ENCODE measurements at regions not wholly inside any gene's neighbourhood (a gene's known extent, or its start where the extent isn't known, plus 50 kb on each side); places are given as distances from the start of the nearest gene placed in this dataset.

GRCh38 chr10:132994811-132995210 lies 52.4 kb upstream of the CFAP46 start:
- no peak for DNase-seq
- Mint-ChIP-seq H3K27ac (ENCODE audit: unreplicated experiment) (no peak overlapping the region), H3K27me3 (ENCODE audit: unreplicated experiment) (no peaks in the 10 kb centered on the region), H3K4me1 (ENCODE audit: low read depth, unreplicated experiment) (no peaks in the 10 kb centered on the region), H3K4me3 (ENCODE audit: low read depth, unreplicated experiment) (no peak overlapping the region), H3K36me3 (ENCODE audit: insufficient read depth, unreplicated experiment) (no peaks in the 10 kb centered on the region), H3K9me3 (ENCODE audit: low read depth, unreplicated experiment) (no peaks in the 10 kb centered on the region)
- BruUV-seq (replicated peaks), result no TSS peak
- CTCF ChIA-PET, result no interaction called here
- no peak for TF ChIP-seq CTCF (IDR thresholded peaks at IDR 0.05; ENCODE audit: unreplicated experiment)
- intact Hi-C loops (cut with micrococcal nuclease; ENCODE audit: unreplicated experiment), result no loop called here

GRCh38 chr10:132994185-132994796 lies 51.9 kb upstream of the CFAP46 start:
- H3K9me3 Mint-ChIP-seq (ENCODE audit: low read depth, unreplicated experiment), result no peaks in the 10 kb centered on the region
- CTCF ChIA-PET, result no interaction called here
- no TSS peak for BruUV-seq (replicated peaks)

GRCh38 chr10:132993271-132994184 lies 51.2 kb upstream of the CFAP46 start:
- no peaks in the 10 kb centered on the region for H3K36me3 Mint-ChIP-seq (ENCODE audit: insufficient read depth, unreplicated experiment)
- TF ChIP-seq CTCF (IDR thresholded peaks at IDR 0.05; ENCODE audit: unreplicated experiment), result no peak
- DNase-seq, result no peak
- H3K9me3 Mint-ChIP-seq (ENCODE audit: low read depth, unreplicated experiment), result no peaks in the 10 kb centered on the region
- no TSS peak for BruUV-seq (replicated peaks)
- no peaks in the 10 kb centered on the region for H3K4me1 Mint-ChIP-seq (ENCODE audit: low read depth, unreplicated experiment)
- no peak overlapping the region for H3K4me3 Mint-ChIP-seq (ENCODE audit: low read depth, unreplicated experiment)
- intact Hi-C loops (cut with micrococcal nuclease; ENCODE audit: unreplicated experiment), result no loop called here
- no peak overlapping the region for H3K27ac Mint-ChIP-seq (ENCODE audit: unreplicated experiment)
- CTCF ChIA-PET, result no interaction called here
- H3K27me3 Mint-ChIP-seq (ENCODE audit: unreplicated experiment), result no peaks in the 10 kb centered on the region

More at GRCh38 chr10:132994185-132994796, 51.9 kb upstream of the CFAP46 start:
- intact Hi-C loops (cut with micrococcal nuclease; ENCODE audit: unreplicated experiment), result no loop called here
- no peak for DNase-seq
- Mint-ChIP-seq H3K4me1 (ENCODE audit: low read depth, unreplicated experiment) (no peaks in the 10 kb centered on the region), H3K27me3 (ENCODE audit: unreplicated experiment) (no peaks in the 10 kb centered on the region), H3K27ac (ENCODE audit: unreplicated experiment) (no peak overlapping the region), H3K4me3 (ENCODE audit: low read depth, unreplicated experiment) (no peak overlapping the region), H3K36me3 (ENCODE audit: insufficient read depth, unreplicated experiment) (no peaks in the 10 kb centered on the region)
- TF ChIP-seq CTCF (IDR thresholded peaks at IDR 0.05; ENCODE audit: unreplicated experiment), result no peak

- no peaks in the 10 kb centered on the region for H3K36me3 Mint-ChIP-seq (ENCODE audit: insufficient read depth, unreplicated experiment)
- BruUV-seq (replicated peaks), result no TSS peak
- TF ChIP-seq CTCF (IDR thresholded peaks at IDR 0.05; ENCODE audit: unreplicated experiment), result no peak
- H3K27ac Mint-ChIP-seq (ENCODE audit: unreplicated experiment), result no peak overlapping the region
- H3K27me3 Mint-ChIP-seq (ENCODE audit: unreplicated experiment), result peaks cover 4% of the 10 kb centered on the region
- no peak for DNase-seq
- H3K9me3 Mint-ChIP-seq (ENCODE audit: low read depth, unreplicated experiment), result no peaks in the 10 kb centered on the region
- H3K4me1 Mint-ChIP-seq (ENCODE audit: low read depth, unreplicated experiment), result no peaks in the 10 kb centered on the region
- H3K4me3 Mint-ChIP-seq (ENCODE audit: low read depth, unreplicated experiment), result no peak overlapping the region
- intact Hi-C loops (cut with micrococcal nuclease; ENCODE audit: unreplicated experiment), result no loop called here
- CTCF ChIA-PET, result no interaction called here
Observed at GRCh38 chr10:132992433-132993215, 50.3 kb upstream of the CFAP46 start.
